Muscle of back (tissue), 3 donors: ENCODE measurements at regions not wholly inside any gene's neighbourhood (a gene's known extent, or its start where the extent isn't known, plus 50 kb on each side); places are given as distances from the start of the nearest gene placed in this dataset.
A peak's percentile ranks its signal among the peaks of the same experiment; 100 is the strongest.

Experiments used
- DNase-seq, 3 donors: peaks; one replicate each; pipeline versions ENCODE4 v3.0.0 to v3.0.0-alpha.2; 2013

GRCh38 chr1:169012416-169012815 lies 94.1 kb upstream of the ATP1B1 start:
- DNase-seq, result no peak

- no peak for DNase-seq
These were observed 92.7 kb upstream of the ATP1B1 start for GRCh38 chr1:169013821-169014220.

GRCh38 chr1:169015464-169015863 lies 91.0 kb upstream of the ATP1B1 start:
- no peak for DNase-seq

- no peak for DNase-seq
These were observed 87.7 kb upstream of the ATP1B1 start for GRCh38 chr1:169018751-169019150.

- DNase-seq, result no peak
These were observed 87.0 kb upstream of the ATP1B1 start for GRCh38 chr1:169019419-169020058.

GRCh38 chr1:169020684-169021083 lies 85.8 kb upstream of the ATP1B1 start:
- no peak for DNase-seq

GRCh38 chr1:169022648-169023047 lies 83.8 kb upstream of the ATP1B1 start:
- DNase-seq, result no peak

GRCh38 chr1:169024255-169024654 lies 82.2 kb upstream of the ATP1B1 start:
- DNase-seq, result no peak

- DNase-seq, result no peak
These were observed 81.7 kb upstream of the ATP1B1 start for GRCh38 chr1:169024800-169025271.

GRCh38 chr1:169025412-169025811 lies 81.1 kb upstream of the ATP1B1 start:
- DNase-seq, result no peak

GRCh38 chr1:169027607-169028320 lies 78.7 kb upstream of the ATP1B1 start:
- DNase-seq, result no peak

- peak; percentile 48 to 89 (median 83) for DNase-seq
These were observed 74.8 kb upstream of the ATP1B1 start for GRCh38 chr1:169031566-169032224.

- DNase-seq, result peak in 2 of 3 donors; percentile 2 to 24
These were observed 65.1 kb upstream of the ATP1B1 start for GRCh38 chr1:169041366-169041765.

- DNase-seq, result no peak
These were observed 64.1 kb upstream of the ATP1B1 start for GRCh38 chr1:169042377-169042776.

- no peak for DNase-seq
These were observed 62.7 kb upstream of the ATP1B1 start for GRCh38 chr1:169043823-169044222.

GRCh38 chr1:169044296-169044695 lies 62.2 kb upstream of the ATP1B1 start:
- peak in 2 of 3 donors; percentile 2 to 32 for DNase-seq

GRCh38 chr1:169044971-169045370 lies 61.5 kb upstream of the ATP1B1 start:
- no peak for DNase-seq

GRCh38 chr1:169046671-169047070 lies 59.8 kb upstream of the ATP1B1 start:
- DNase-seq, result no peak

GRCh38 chr1:169047074-169047473 lies 59.4 kb upstream of the ATP1B1 start:
- no peak for DNase-seq

- no peak for DNase-seq
These were observed 58.4 kb upstream of the ATP1B1 start for GRCh38 chr1:169048043-169048442.

- DNase-seq, result no peak
These were observed 57.1 kb upstream of the ATP1B1 start for GRCh38 chr1:169049258-169049938.

- no peak for DNase-seq
These were observed 55.3 kb upstream of the ATP1B1 start for GRCh38 chr1:169051171-169051570.
